ENCODE measurements at regions not wholly inside any gene's neighbourhood (a gene's known extent, or its start where the extent isn't known, plus 50 kb on each side); places are given as distances from the start of the nearest gene placed in this dataset.

GRCh38 chr3:153373606-153374005 is 211.6 kb downstream of the RAP2B start:
- TF ChIP-seq CTCF (IDR thresholded peaks at IDR 0.05): no peak

GRCh38 chr3:153379516-153379915 is 217.5 kb downstream of the RAP2B start:
- no peak for TF ChIP-seq CTCF (IDR thresholded peaks at IDR 0.05)

GRCh38 chr3:153385343-153385742 is 223.3 kb downstream of the RAP2B start:
- no peak for TF ChIP-seq CTCF (IDR thresholded peaks at IDR 0.05)

- no peak for TF ChIP-seq CTCF (IDR thresholded peaks at IDR 0.05)
Observed at GRCh38 chr3:153392363-153392762, 230.3 kb downstream of the RAP2B start.

- TF ChIP-seq CTCF (IDR thresholded peaks at IDR 0.05): no peak
Observed at GRCh38 chr3:153394017-153394416, 232.0 kb downstream of the RAP2B start.

- TF ChIP-seq CTCF (IDR thresholded peaks at IDR 0.05): no peak
Observed at GRCh38 chr3:153396581-153396980, 234.6 kb downstream of the RAP2B start.

GRCh38 chr3:153397794-153398193 is 235.8 kb downstream of the RAP2B start:
- no peak for TF ChIP-seq CTCF (IDR thresholded peaks at IDR 0.05)

GRCh38 chr3:153399636-153400035 is 237.6 kb downstream of the RAP2B start:
- TF ChIP-seq CTCF (IDR thresholded peaks at IDR 0.05): no peak

Data from LNCAP (cell line).